ENCODE measurements at regions not wholly inside any gene's neighbourhood (a gene's known extent, or its start where the extent isn't known, plus 50 kb on each side); places are given as distances from the start of the nearest gene placed in this dataset.
"Not testable (repeated sequence)": the region's sequence is repeated elsewhere in the genome, so short reads cannot be mapped to it uniquely, and the experiment has no call there.

- DNase-seq = no peak
- Mint-ChIP-seq H3K27ac (no peak overlapping the region), H3K9me3 (peaks cover 16% of the 10 kb centered on the region), H3K36me3 (ENCODE audit: low read depth) (no peaks in the 10 kb centered on the region), H3K27me3 (ENCODE audit: low read depth, poor library complexity) (peaks cover 12% of the 10 kb centered on the region), H3K4me3 (no peak overlapping the region), H3K4me1 (no peaks in the 10 kb centered on the region)
- TF ChIP-seq, protein P1, sequence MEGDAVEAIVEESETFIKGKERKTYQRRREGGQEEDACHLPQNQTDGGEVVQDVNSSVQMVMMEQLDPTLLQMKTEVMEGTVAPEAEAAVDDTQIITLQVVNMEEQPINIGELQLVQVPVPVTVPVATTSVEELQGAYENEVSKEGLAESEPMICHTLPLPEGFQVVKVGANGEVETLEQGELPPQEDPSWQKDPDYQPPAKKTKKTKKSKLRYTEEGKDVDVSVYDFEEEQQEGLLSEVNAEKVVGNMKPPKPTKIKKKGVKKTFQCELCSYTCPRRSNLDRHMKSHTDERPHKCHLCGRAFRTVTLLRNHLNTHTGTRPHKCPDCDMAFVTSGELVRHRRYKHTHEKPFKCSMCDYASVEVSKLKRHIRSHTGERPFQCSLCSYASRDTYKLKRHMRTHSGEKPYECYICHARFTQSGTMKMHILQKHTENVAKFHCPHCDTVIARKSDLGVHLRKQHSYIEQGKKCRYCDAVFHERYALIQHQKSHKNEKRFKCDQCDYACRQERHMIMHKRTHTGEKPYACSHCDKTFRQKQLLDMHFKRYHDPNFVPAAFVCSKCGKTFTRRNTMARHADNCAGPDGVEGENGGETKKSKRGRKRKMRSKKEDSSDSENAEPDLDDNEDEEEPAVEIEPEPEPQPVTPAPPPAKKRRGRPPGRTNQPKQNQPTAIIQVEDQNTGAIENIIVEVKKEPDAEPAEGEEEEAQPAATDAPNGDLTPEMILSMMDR (IDR thresholded peaks at IDR 0.05) = no peak
These were observed 163.4 kb upstream of the ETV3 start for GRCh38 chr1:157301477-157302198.

GRCh38 chr1:157294387-157295145, 156.4 kb upstream of the ETV3 start:
- not testable (repeated sequence) for H3K4me3 Mint-ChIP-seq; H3K27ac Mint-ChIP-seq; H3K36me3 Mint-ChIP-seq (ENCODE audit: low read depth); DNase-seq; H3K4me1 Mint-ChIP-seq
- Mint-ChIP-seq H3K27me3 (ENCODE audit: low read depth, poor library complexity) (peaks cover 13% of the 10 kb centered on the region), H3K9me3 (peaks cover 19% of the 10 kb centered on the region)

GRCh38 chr1:157292809-157293564, 154.8 kb upstream of the ETV3 start:
- Mint-ChIP-seq H3K4me1 (no peaks in the 10 kb centered on the region), H3K4me3 (no peak overlapping the region), H3K27ac (no peak overlapping the region), H3K27me3 (ENCODE audit: low read depth, poor library complexity) (peaks cover 8% of the 10 kb centered on the region), H3K9me3 (peaks cover 11% of the 10 kb centered on the region), H3K36me3 (ENCODE audit: low read depth) (no peaks in the 10 kb centered on the region)
- TF ChIP-seq, protein P1 (IDR thresholded peaks at IDR 0.05) = no peak
- no peak for DNase-seq

- Mint-ChIP-seq H3K4me3 (no peak overlapping the region), H3K4me1 (no peaks in the 10 kb centered on the region), H3K27ac (no peak overlapping the region), H3K27me3 (ENCODE audit: low read depth, poor library complexity) (peaks cover 8% of the 10 kb centered on the region), H3K9me3 (peaks cover 9% of the 10 kb centered on the region), H3K36me3 (ENCODE audit: low read depth) (no peaks in the 10 kb centered on the region)
- TF ChIP-seq, protein P1 (IDR thresholded peaks at IDR 0.05) = no peak
- no peak for DNase-seq
These were observed 154.1 kb upstream of the ETV3 start for GRCh38 chr1:157292302-157292701.

GRCh38 chr1:157291083-157291482, 152.9 kb upstream of the ETV3 start:
- Mint-ChIP-seq H3K27ac (no peak overlapping the region), H3K27me3 (ENCODE audit: low read depth, poor library complexity) (peaks cover 15% of the 10 kb centered on the region), H3K4me3 (no peak overlapping the region), H3K9me3 (no peaks in the 10 kb centered on the region), H3K36me3 (ENCODE audit: low read depth) (no peaks in the 10 kb centered on the region), H3K4me1 (no peaks in the 10 kb centered on the region)
- TF ChIP-seq, protein P1 (IDR thresholded peaks at IDR 0.05) = no peak
- DNase-seq = no peak

- Mint-ChIP-seq H3K9me3 (no peaks in the 10 kb centered on the region), H3K4me1 (no peaks in the 10 kb centered on the region), H3K36me3 (ENCODE audit: low read depth) (no peaks in the 10 kb centered on the region), H3K27ac (no peak overlapping the region), H3K27me3 (ENCODE audit: low read depth, poor library complexity) (peaks cover 17% of the 10 kb centered on the region), H3K4me3 (no peak overlapping the region)
- TF ChIP-seq, protein P1 (IDR thresholded peaks at IDR 0.05) = no peak
- no peak for DNase-seq
These were observed 151.4 kb upstream of the ETV3 start for GRCh38 chr1:157289424-157290105.
